ENCODE measurements at regions not wholly inside any gene's neighbourhood (a gene's known extent, or its start where the extent isn't known, plus 50 kb on each side); places are given as distances from the start of the nearest gene placed in this dataset.

- Histone ChIP-seq H3K27ac (no peak overlapping the region), H3K4me3 (no peak overlapping the region), H3K9me3 (no peaks in the 10 kb centered on the region), H3K4me1 (no peaks in the 10 kb centered on the region), H3K36me3 (no peaks in the 10 kb centered on the region), H3K27me3 (no peaks in the 10 kb centered on the region)
- DNase-seq (no peak), ATAC-seq (ENCODE audit: low FRiP score in 2 of 2) (no peak)
- no peak for TF ChIP-seq EP300 (IDR thresholded peaks at IDR 0.05)
- TF ChIP-seq POLR2A (IDR thresholded peaks at IDR 0.05), result no peak
- TF ChIP-seq POLR2AphosphoS5 (IDR thresholded peaks at IDR 0.05), result no peak
- TF ChIP-seq, protein P1, sequence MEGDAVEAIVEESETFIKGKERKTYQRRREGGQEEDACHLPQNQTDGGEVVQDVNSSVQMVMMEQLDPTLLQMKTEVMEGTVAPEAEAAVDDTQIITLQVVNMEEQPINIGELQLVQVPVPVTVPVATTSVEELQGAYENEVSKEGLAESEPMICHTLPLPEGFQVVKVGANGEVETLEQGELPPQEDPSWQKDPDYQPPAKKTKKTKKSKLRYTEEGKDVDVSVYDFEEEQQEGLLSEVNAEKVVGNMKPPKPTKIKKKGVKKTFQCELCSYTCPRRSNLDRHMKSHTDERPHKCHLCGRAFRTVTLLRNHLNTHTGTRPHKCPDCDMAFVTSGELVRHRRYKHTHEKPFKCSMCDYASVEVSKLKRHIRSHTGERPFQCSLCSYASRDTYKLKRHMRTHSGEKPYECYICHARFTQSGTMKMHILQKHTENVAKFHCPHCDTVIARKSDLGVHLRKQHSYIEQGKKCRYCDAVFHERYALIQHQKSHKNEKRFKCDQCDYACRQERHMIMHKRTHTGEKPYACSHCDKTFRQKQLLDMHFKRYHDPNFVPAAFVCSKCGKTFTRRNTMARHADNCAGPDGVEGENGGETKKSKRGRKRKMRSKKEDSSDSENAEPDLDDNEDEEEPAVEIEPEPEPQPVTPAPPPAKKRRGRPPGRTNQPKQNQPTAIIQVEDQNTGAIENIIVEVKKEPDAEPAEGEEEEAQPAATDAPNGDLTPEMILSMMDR (IDR thresholded peaks at IDR 0.05), result no peak
Observed at GRCh38 chr3:35954413-35954812, 315.1 kb downstream of the ARPP21 start.

DNA sequence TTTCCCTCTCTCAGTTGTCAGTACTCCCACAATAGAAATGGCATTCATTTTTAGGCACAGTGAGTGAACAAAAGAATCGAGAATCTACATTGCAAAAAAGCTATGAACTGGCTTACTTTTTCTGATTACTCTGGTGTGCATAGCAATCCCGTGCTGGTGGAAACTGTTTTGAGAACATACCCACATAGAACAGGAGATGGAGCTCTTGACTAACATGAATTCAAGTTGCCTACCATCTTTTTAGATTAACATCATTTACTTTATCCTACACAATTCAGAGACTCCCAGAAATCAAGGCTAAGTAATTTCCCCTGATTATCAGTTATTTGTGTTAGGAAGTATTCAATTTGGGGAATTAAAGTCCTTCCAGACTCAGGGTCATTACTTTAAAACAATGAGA is 326.6 kb downstream of the ARPP21 start:
- WGBS, 2 donors, result 12 to 14% methylated on average over 2 of the region's 2 CpGs
- ATAC-seq (ENCODE audit: low FRiP score in 2 of 2), result peak in 1 of 2 donors; percentile 74
- Histone ChIP-seq H3K27ac (no peak overlapping the region), H3K4me1 (peaks cover 0 to 7% (median 3%) of the 10 kb centered on the region in 4 donors), H3K27me3 (no peaks in the 10 kb centered on the region), H3K9me3 (no peaks in the 10 kb centered on the region), H3K36me3 (no peaks in the 10 kb centered on the region), H3K4me3 (no peak overlapping the region)
- no peak for DNase-seq
- TF ChIP-seq POLR2A (IDR thresholded peaks at IDR 0.05) (no peak), EP300 (IDR thresholded peaks at IDR 0.05) (no peak), POLR2AphosphoS5 (IDR thresholded peaks at IDR 0.05) (no peak)
- TF ChIP-seq, protein P1 (IDR thresholded peaks at IDR 0.05), result peak in 4 of 6 experiments; percentile 34 to 54 (median 43)

DNA sequence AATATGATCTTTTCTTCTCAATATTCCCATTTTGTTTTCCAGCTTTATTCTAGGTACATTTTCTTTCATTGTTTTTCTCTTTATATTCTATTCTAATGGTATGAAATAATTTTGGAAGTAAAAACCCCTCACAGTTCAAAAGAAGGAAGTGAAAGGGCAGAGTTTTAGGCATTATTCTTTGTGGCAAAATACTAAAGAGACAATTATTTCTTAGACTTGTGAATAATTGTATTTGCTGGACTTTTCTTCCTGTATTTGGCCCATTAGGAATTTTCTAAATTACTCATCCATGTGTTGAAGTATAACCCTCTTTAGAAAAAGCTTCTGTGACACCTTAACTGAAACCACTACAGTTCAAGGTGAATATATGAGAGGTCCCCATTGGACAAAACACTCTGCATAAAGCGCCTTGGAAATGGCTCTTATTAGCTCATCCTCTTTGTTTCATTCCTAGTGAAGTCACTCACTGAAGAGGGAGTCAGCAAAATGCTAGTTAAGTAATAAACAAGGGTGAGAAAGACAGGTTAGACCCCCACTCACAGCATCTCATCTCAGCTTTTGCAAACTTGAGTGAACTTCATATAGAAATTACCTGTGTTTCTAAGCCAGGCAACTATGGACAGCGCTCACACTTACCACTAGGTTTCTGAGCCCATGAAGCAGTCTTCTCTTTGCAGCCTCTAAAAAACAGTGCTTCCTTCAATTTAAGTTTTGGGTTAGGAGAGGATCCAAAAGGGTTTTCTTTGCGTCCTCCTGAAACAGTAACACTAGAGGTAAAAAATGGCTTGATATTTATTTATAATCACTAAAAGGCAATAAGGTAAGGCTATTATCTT is 327.5 kb downstream of the ARPP21 start:
- WGBS, 2 donors, result 91 to 95% methylated on average over 3 of the region's 3 CpGs
- Histone ChIP-seq H3K4me3 (no peak overlapping the region), H3K4me1 (peaks cover 0 to 7% (median 3%) of the 10 kb centered on the region in 4 donors), H3K27me3 (no peaks in the 10 kb centered on the region), H3K9me3 (no peaks in the 10 kb centered on the region), H3K27ac (no peak overlapping the region), H3K36me3 (no peaks in the 10 kb centered on the region)
- no peak for DNase-seq
- no peak for ATAC-seq (ENCODE audit: low FRiP score in 2 of 2)
- TF ChIP-seq POLR2AphosphoS5 (IDR thresholded peaks at IDR 0.05) (no peak), EP300 (IDR thresholded peaks at IDR 0.05) (no peak), POLR2A (IDR thresholded peaks at IDR 0.05) (no peak)
- TF ChIP-seq, protein P1 (IDR thresholded peaks at IDR 0.05), result no peak

DNA sequence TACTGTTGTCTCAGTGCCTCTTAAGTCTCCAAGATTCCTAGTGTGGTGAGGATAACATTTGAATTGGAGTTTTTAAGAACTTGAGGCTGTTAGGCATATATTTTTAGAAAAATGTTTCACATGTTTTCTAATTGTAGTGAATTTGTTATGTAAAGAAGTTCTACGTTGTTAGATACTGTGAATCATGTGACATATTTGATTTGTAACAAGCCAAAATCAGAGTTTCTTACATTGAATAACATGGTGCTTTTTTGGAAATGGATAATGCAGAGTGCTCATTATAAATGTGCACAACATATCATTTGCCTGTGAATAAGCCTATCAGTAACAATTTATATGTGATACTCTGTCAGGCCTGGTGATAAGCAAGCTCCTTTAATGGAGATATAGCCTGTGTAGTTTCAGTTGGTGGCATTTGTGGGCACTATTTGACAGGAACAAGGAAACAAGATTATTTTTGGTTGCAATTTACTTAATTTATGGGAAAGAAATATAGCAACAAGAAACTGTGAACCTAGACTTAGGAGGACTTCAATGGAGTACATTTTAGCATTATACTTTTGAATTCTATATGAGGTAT is 328.8 kb downstream of the ARPP21 start:
- no peaks in the 10 kb centered on the region for H3K27me3 ChIP-seq
- H3K4me1 ChIP-seq, result peaks cover 0 to 7% (median 3%) of the 10 kb centered on the region in 4 donors
- 47 to 52% methylated on average over 1 of the region's 1 CpG for WGBS, 2 donors
- H3K36me3 ChIP-seq, result no peaks in the 10 kb centered on the region
- H3K4me3 ChIP-seq, result no peak overlapping the region
- no peak for ATAC-seq (ENCODE audit: low FRiP score in 2 of 2)
- no peaks in the 10 kb centered on the region for H3K9me3 ChIP-seq
- DNase-seq, result no peak
- no peak for TF ChIP-seq POLR2AphosphoS5 (IDR thresholded peaks at IDR 0.05)
- no peak overlapping the region for H3K27ac ChIP-seq

GRCh38 chr3:35969406-35969805 is 330.1 kb downstream of the ARPP21 start:
- Histone ChIP-seq H3K36me3 (no peaks in the 10 kb centered on the region), H3K4me3 (peak overlapping the region in 1 of 4 donors; percentile 9), H3K27me3 (no peaks in the 10 kb centered on the region), H3K27ac (no peak overlapping the region), H3K4me1 (peaks cover 0 to 7% (median 3%) of the 10 kb centered on the region in 4 donors), H3K9me3 (no peaks in the 10 kb centered on the region)
- ATAC-seq (ENCODE audit: low FRiP score in 2 of 2) (no peak), DNase-seq (no peak)
- TF ChIP-seq EP300 (IDR thresholded peaks at IDR 0.05), result no peak
- TF ChIP-seq, protein P1 (IDR thresholded peaks at IDR 0.05), result no peak
- TF ChIP-seq POLR2AphosphoS5 (IDR thresholded peaks at IDR 0.05), result no peak
- TF ChIP-seq POLR2A (IDR thresholded peaks at IDR 0.05), result no peak
- WGBS, 2 donors, result 20 to 30% methylated on average over 3 of the region's 3 CpGs

Measured in upper lobe of left lung (tissue), 6 donors.